ENCODE measurements at regions not wholly inside any gene's neighbourhood (a gene's known extent, or its start where the extent isn't known, plus 50 kb on each side); places are given as distances from the start of the nearest gene placed in this dataset.
"Not testable (repeated sequence)": the region's sequence is repeated elsewhere in the genome, so short reads cannot be mapped to it uniquely, and the experiment has no call there.

- peak; percentile 20 for DNase-seq
Measured at GRCh38 chr9:75197561-75197960, 109.2 kb downstream of the OSTF1 start.

- DNase-seq = no peak
Measured at GRCh38 chr9:75198436-75198835, 110.1 kb downstream of the OSTF1 start.

DNA sequence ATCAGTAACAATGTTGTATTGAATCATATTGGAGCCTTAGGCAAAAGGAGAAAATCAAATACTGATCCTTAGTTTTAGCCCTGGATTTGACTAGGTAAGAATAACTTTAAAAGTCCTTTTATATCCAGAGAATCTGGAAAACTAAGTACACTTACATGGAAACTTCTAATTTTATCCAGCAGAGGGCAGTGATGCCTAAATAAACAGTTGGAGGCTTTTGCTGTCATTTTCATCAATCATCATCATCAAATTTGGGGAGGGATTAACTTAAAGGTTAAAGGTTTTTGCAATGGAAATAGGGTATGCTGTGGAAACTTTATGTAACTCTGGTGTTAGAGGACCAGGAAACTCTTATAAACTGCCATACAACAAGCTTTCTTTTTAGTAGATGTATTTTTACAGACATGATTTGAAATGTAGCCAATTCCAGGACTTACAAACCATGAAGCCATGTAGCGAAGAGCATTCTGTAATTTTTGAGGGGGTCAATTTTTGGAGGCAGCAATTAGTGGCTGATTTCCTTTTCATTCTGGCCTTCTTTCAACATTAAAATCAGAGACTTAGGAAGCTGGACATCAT, 112.7 kb downstream of the OSTF1 start:
- peak; percentile 40 for DNase-seq

DNA sequence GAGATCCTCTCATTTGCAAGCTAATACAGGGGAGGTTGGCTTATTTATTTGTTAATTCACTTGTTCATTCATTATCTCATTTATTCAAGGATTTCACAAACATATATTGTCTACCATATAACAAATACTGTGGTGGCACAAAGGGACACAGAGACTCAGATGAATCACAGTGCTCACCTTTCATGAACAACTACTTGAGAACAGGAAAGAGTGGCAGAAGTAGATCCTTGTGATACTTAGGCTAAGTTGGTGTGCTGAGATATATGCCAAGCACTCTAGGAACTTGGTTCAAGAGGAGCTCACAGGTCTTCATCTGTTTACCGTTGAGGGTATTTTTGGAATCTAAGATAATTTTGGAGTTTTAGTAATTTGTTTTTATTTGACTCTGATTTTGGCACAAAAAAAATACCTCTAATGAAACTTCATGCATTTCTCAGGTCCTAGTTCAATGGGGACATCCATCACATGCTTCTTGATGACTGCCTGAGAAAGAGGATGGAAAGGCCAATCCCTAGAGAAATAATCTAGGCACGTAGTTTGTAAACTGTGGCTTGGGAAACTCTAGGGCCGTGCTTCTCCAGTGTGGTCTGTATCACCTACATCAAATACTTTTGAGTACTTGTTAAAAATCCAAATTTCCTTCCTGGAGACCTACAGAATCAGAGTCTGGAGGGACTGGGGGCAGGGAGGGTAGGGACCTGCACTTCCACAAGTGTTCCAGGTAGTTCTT, 113.3 kb downstream of the OSTF1 start:
- DNase-seq = no peak

- DNase-seq = not testable (repeated sequence)
Measured at GRCh38 chr9:75207997-75208396, 119.7 kb downstream of the OSTF1 start.

DNA sequence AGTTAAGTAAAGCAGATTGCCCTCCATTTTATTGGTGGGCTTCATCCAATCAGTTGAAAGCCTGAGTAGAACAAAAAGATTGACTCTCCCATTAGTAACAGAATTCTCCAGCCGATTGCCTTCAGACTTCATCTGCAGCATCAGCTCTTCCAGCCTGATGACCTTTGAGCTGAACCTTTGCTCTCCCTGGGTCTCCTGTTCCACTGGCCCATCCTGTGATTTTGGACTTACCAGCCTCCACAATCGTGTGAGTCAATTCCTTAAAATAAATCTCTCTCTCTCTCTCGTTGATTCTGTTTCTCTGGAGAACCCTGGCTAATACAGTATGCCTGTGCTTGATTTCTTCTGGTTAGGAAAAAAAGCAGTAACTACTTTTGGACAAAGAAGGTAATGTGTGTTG, 121.9 kb downstream of the OSTF1 start:
- DNase-seq = no peak

GRCh38 chr9:75213765-75214164, 125.5 kb downstream of the OSTF1 start:
- no peak for DNase-seq

- no peak for DNase-seq
Measured at GRCh38 chr9:75226403-75227139, 138.3 kb downstream of the OSTF1 start.

GRCh38 chr9:75228893-75229292, 140.6 kb downstream of the OSTF1 start:
- no peak for DNase-seq

GRCh38 chr9:75229605-75230332, 141.5 kb downstream of the OSTF1 start:
- DNase-seq = no peak

DNA sequence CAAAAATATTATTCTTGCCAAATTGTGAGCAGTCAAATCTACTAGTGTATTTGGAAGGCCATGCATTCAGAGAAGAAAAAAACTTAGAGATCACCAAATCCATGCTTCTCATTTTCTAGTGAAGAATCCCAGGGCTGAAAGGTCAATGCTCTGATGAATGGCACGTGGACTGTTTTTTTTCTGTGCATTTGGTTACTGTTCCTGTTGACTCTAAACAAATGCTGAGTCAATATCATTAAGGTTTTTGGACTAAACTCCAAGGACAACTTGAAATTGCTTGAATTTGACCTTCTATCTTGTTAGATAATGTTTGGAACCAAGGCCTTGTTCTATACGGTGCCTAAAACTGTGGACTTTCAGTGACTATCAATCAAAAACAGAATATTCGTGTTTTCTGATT, 142.2 kb downstream of the OSTF1 start:
- no peak for DNase-seq

- no peak for DNase-seq
Measured at GRCh38 chr9:75231167-75231566, 142.9 kb downstream of the OSTF1 start.

- DNase-seq = no peak
Measured at GRCh38 chr9:75233011-75233410, 144.7 kb downstream of the OSTF1 start.

DNA sequence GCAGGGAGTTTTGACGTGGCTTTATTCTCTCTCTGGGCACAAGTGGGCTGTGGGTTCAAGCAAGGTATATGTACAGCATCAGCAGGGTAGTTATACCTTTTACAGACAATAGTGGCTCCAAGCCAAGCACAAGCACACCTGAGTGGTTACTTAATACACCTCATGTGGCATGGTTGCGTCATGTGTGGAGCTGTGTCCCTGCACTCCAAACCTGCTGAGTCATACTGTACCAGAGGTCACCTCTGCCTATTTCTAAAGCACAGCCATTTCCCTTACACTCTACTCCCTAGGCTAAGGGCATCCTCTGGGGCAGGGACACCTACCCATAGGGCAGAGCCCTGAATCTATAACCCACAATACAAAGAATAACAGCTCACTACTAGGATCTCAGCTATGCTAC, 147.3 kb downstream of the OSTF1 start:
- DNase-seq = no peak

GRCh38 chr9:75238311-75238976, 150.1 kb downstream of the OSTF1 start:
- peak; percentile 1 for DNase-seq

DNA sequence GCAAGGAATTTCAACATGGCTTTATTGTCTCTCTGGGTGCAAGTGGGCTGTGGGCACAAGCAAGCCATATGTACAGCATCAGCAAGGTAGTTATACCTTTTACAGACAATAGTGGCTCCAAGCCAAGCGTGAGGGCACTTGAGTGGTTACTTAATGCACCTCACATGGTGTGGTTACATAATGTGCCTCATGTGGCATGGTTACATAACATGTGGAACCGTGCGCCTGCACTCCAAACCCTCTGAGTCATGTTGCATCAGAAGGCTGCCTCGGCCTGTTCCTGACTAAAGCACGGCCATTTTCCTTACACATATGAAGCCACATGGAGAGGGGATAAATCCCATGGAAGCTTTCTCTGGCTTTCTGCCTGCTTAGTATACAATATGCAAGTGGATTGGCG, 150.9 kb downstream of the OSTF1 start:
- DNase-seq = peak; percentile 8

GRCh38 chr9:75242426-75242825, 154.1 kb downstream of the OSTF1 start:
- DNase-seq = no peak

DNA sequence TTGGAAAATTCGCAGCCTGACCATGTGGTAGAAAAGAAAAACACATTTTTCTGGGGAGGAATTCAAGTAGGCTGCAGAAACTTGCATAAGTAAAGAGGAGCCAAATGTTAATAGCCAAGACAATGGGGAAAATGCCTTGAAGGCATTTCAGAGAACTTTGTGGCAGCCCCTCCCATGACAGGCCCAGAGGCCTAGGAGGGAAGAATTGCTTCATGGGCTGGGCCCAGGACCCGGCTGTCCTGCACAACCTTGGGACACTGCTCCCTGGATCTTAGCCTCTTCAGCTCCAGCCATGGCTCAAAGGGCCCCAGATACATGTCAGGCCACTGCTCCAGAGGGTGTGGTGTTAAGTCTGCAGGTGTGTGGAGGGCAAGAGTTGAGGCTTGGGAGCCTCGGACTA, 158.6 kb downstream of the OSTF1 start:
- no peak for DNase-seq

- peak; percentile 50 for DNase-seq
Measured at GRCh38 chr9:75265525-75265972, 177.2 kb downstream of the OSTF1 start.

DNA sequence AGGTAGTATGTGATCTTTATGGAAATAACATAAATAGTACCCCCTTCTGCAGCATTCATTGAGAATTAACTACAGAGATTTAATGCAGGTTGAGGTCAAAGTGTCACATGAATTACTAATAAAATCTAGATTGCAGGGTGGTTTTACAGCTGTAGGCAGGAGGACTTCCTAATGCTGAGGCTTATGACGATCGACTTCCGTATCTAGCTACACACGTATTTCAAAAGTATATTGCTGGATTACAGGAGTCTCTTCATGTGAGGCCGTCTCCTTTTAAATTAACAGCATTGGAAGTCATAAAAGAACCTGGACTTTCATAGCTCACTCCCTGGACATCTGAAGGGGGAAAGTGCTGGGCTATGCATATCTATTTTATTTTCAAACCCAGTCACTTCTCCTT, 180.9 kb downstream of the OSTF1 start:
- no peak for DNase-seq

GRCh38 chr9:75273055-75273454, 184.7 kb downstream of the OSTF1 start:
- DNase-seq = not testable (repeated sequence)

GRCh38 chr9:75274781-75275180, 186.5 kb downstream of the OSTF1 start:
- no peak for DNase-seq

DNA sequence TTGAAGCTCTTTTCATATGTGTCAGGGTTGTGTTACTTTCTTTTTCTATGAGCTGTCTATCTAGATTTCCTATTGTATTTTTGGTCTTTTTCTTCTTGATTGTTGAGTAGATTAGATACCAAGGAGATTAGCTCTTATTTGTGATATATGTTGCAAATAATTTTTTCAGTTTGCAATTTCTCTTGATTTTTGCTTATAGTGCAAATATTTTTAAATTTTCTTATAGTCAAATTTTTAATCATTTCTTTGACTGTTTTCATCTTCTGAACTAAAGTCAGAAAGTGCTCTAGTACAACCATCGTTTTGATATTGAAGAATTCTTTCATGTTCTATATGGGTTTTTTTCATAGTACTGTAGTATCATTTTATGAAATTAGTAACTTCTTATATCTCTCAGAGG, 193.7 kb downstream of the OSTF1 start:
- DNase-seq = no peak

All from NCI-H345 (cell line).